ENCODE measurements at regions not wholly inside any gene's neighbourhood (a gene's known extent, or its start where the extent isn't known, plus 50 kb on each side); places are given as distances from the start of the nearest gene placed in this dataset.

DNA sequence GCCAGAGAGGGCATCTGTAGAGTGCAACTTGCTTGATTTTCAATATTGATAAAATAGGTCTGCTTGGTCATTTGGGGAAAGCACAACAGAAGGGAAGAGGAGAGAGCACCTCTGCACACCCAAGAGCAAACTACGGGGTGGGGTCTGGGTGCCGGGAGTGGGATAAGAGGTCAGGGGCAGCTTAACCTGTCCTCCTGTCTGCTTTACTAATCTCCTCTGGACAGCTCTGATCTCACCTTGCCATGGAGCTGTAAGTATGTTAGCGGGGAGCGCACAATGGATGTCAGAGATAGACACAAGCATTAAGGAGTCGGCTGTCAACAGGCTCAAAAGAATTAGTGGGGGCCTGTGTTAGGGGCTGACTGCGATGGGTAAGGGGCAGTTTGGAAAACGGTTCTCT lies 328.7 kb downstream of the CYRIA start:
- 54% methylated on average over 7 of the region's 7 CpGs for WGBS (ENCODE audit: low lambda C conversion rate)
- H3K4me1 ChIP-seq (ENCODE audit: control insufficient read depth in 1 of 2, insufficient read depth in 2 of 2, low read depth in 1 of 2, low read length in 1 of 2), result peaks cover 0 to 32% of the 10 kb centered on the region in 2 experiments; a peak in 2 of 4 replicates
- CTCF ChIA-PET, result interaction anchor here (1.1 to 1.9 kb wide), 3 partner anchors 9 to 393 kb away, joined by 3 to 8 read pairs (median 6); no protein-coding TSS in a partner anchor

GRCh38 chr2:16336491-16336890 lies 329.1 kb downstream of the CYRIA start:
- no peak for TF ChIP-seq GABPA (IDR thresholded peaks at IDR 0.05; ENCODE audit: low read depth)
- Histone ChIP-seq H3K9ac (no peak overlapping the region), H3K27me3 (ENCODE audit: insufficient read depth) (no peaks in the 10 kb centered on the region), H3K27ac (ENCODE audit: low read depth in 2 of 2, low read length in 1 of 2) (peak overlapping the region in 1 of 2 experiments; percentile 93; a peak in 2 of 4 replicates), H3K9me3 (0 out of 2 replicates have a peak, but pooled peaks cover 7% of the 10 kb centered on the region), H4K20me1 (ENCODE audit: insufficient read depth) (no peaks in the 10 kb centered on the region), H3F3A (replicated peaks; ENCODE audit: insufficient read depth) (no peaks in the 10 kb centered on the region), H3K4me1 (ENCODE audit: control insufficient read depth in 1 of 2, insufficient read depth in 2 of 2, low read depth in 1 of 2, low read length in 1 of 2) (peaks cover 0 to 36% of the 10 kb centered on the region in 2 experiments; a peak in 2 of 4 replicates), H3K4me3 (ENCODE audit: low read depth in 2 of 2, low read length in 1 of 2) (no peak overlapping the region), H3K79me2 (ENCODE audit: insufficient read depth) (no peaks in the 10 kb centered on the region), H2AFZ (ENCODE audit: low read depth) (no peak overlapping the region), H3K36me3 (replicated peaks in 1 of 2; ENCODE audit: control insufficient read depth in 1 of 2, insufficient read depth in 2 of 2, low read length in 1 of 2) (no peaks in the 10 kb centered on the region), H3K9me2 (no peaks in the 10 kb centered on the region), H3K4me2 (no peak overlapping the region)
- WGBS (ENCODE audit: low lambda C conversion rate), result 0% methylated on average over 1 of the region's 1 CpG
- no peak for DNase-seq
- CTCF ChIA-PET, result interaction anchor here (1.1 to 1.9 kb wide), 4 partner anchors 10 to 392 kb away, joined by 3 to 11 read pairs (median 7); no protein-coding TSS in a partner anchor
- POLR2A ChIA-PET, result no interaction called here

More for the DNA sequence above, 328.7 kb downstream of the CYRIA start:
- Histone ChIP-seq H3F3A (replicated peaks; ENCODE audit: insufficient read depth) (no peaks in the 10 kb centered on the region), H3K9ac (no peak overlapping the region), H3K9me3 (peaks cover 11% of the 10 kb centered on the region; the same call in 1 of the 2 replicates), H3K79me2 (ENCODE audit: insufficient read depth) (no peaks in the 10 kb centered on the region), H3K4me3 (ENCODE audit: low read depth in 2 of 2, low read length in 1 of 2) (no peak overlapping the region), H2AFZ (ENCODE audit: low read depth) (no peak overlapping the region), H3K27me3 (ENCODE audit: insufficient read depth) (no peaks in the 10 kb centered on the region), H4K20me1 (ENCODE audit: insufficient read depth) (no peaks in the 10 kb centered on the region), H3K36me3 (replicated peaks in 1 of 2; ENCODE audit: control insufficient read depth in 1 of 2, insufficient read depth in 2 of 2, low read length in 1 of 2) (no peaks in the 10 kb centered on the region), H3K9me2 (no peaks in the 10 kb centered on the region), H3K4me2 (no peak overlapping the region), H3K27ac (ENCODE audit: low read depth in 2 of 2, low read length in 1 of 2) (no peak overlapping the region; a peak in 1 of 4 replicates)
- DNase-seq, result no peak
- TF ChIP-seq SMC3 (IDR thresholded peaks at IDR 0.05; ENCODE audit: low read depth, low read length), result no peak
- POLR2A ChIA-PET, result no interaction called here

DNA sequence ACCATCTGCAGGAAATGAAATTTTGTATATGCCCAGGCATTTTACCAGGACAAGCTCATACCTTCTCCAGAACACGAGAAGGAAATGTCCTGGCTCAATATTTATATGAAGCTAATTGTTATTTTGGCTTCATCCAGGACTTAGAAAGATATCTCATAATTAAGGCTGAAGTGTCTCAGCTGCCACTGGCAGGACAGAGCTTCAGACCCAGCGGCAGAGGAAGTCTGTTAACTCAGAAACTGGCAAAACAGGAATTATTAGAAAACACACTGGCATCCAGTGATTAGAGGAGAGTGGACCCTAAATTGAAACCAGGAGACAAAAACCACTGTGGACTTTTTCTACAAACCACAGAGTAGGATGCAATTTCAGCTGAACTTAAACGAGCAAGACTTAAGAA lies 329.7 kb downstream of the CYRIA start:
- WGBS (ENCODE audit: low lambda C conversion rate), result 12% methylated on average over 3 of the region's 3 CpGs
- no peaks in the 10 kb centered on the region for H3K9me2 ChIP-seq

More for the DNA sequence above, 329.7 kb downstream of the CYRIA start:
- H3K79me2 ChIP-seq (ENCODE audit: insufficient read depth), result no peaks in the 10 kb centered on the region
- ChIA-PET CTCF (interaction anchor here (1.7 to 1.9 kb wide), 3 partner anchors 10 to 392 kb away, joined by 6 to 11 read pairs (median 8); no protein-coding TSS in a partner anchor), POLR2A (no interaction called here)
- H3K4me3 ChIP-seq (ENCODE audit: low read depth in 2 of 2, low read length in 1 of 2), result no peak overlapping the region
- H3F3A ChIP-seq (replicated peaks; ENCODE audit: insufficient read depth), result no peaks in the 10 kb centered on the region
- H4K20me1 ChIP-seq (ENCODE audit: insufficient read depth), result no peaks in the 10 kb centered on the region
- no peaks in the 10 kb centered on the region for H3K27me3 ChIP-seq (ENCODE audit: insufficient read depth)
- no peak overlapping the region for H2AFZ ChIP-seq (ENCODE audit: low read depth)
- H3K9ac ChIP-seq, result no peak overlapping the region
- no peak overlapping the region for H3K4me2 ChIP-seq
- H3K9me3 ChIP-seq, result 0 out of 2 replicates have a peak, but pooled peaks cover 7% of the 10 kb centered on the region
- no peak for DNase-seq
- H3K4me1 ChIP-seq (ENCODE audit: control insufficient read depth in 1 of 2, insufficient read depth in 2 of 2, low read depth in 1 of 2, low read length in 1 of 2), result peaks cover 0 to 39% of the 10 kb centered on the region in 2 experiments; a peak in 2 of 4 replicates
- TF ChIP-seq FOXJ3 (CRISPR knock-in tag; IDR thresholded peaks at IDR 0.05) (peak; percentile 25; the same call in 1 of the 2 replicates), CHD2 (IDR thresholded peaks at IDR 0.05; ENCODE audit: low read length, partially characterized antibody) (peak; percentile 19), GABPA (IDR thresholded peaks at IDR 0.05; ENCODE audit: low read depth) (no peak), EP300 (IDR thresholded peaks at IDR 0.05; ENCODE audit: borderline replicate concordance in 1 of 2, low read depth in 1 of 2, low read length in 1 of 2) (peak in 1 of 2 experiments; percentile 70; a peak in 1 of 4 replicates), EZH2phosphoT487 (IDR thresholded peaks at IDR 0.05; ENCODE audit: borderline replicate concordance, low read depth) (no peak), MXI1 (IDR thresholded peaks at IDR 0.05; ENCODE audit: low read depth, low read length) (no peak), FOXM1 (IDR thresholded peaks at IDR 0.05; ENCODE audit: low read depth) (no peak), ELF1 (IDR thresholded peaks at IDR 0.05) (no peak)
- TF ChIP-seq, protein P1, sequence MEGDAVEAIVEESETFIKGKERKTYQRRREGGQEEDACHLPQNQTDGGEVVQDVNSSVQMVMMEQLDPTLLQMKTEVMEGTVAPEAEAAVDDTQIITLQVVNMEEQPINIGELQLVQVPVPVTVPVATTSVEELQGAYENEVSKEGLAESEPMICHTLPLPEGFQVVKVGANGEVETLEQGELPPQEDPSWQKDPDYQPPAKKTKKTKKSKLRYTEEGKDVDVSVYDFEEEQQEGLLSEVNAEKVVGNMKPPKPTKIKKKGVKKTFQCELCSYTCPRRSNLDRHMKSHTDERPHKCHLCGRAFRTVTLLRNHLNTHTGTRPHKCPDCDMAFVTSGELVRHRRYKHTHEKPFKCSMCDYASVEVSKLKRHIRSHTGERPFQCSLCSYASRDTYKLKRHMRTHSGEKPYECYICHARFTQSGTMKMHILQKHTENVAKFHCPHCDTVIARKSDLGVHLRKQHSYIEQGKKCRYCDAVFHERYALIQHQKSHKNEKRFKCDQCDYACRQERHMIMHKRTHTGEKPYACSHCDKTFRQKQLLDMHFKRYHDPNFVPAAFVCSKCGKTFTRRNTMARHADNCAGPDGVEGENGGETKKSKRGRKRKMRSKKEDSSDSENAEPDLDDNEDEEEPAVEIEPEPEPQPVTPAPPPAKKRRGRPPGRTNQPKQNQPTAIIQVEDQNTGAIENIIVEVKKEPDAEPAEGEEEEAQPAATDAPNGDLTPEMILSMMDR (IDR thresholded peaks at IDR 0.05), result no peak
- no peaks in the 10 kb centered on the region for H3K36me3 ChIP-seq (replicated peaks in 1 of 2; ENCODE audit: control insufficient read depth in 1 of 2, insufficient read depth in 2 of 2, low read length in 1 of 2)
- peak overlapping the region in 1 of 2 experiments; percentile 93; a peak in 2 of 4 replicates for H3K27ac ChIP-seq (ENCODE audit: low read depth in 2 of 2, low read length in 1 of 2)
